ENCODE measurements at regions not wholly inside any gene's neighbourhood (a gene's known extent, or its start where the extent isn't known, plus 50 kb on each side); places are given as distances from the start of the nearest gene placed in this dataset.

GRCh38 chr20:20877079-20877478, 164.6 kb upstream of the RALGAPA2 start:
- no peak for DNase-seq

GRCh38 chr20:20875716-20876115, 163.3 kb upstream of the RALGAPA2 start:
- DNase-seq, result no peak

- DNase-seq, result no peak
Measured at GRCh38 chr20:20872428-20872827, 160.0 kb upstream of the RALGAPA2 start.

GRCh38 chr20:20869161-20869775, 156.8 kb upstream of the RALGAPA2 start:
- DNase-seq, result no peak

- peak; percentile 21 for DNase-seq
Measured at GRCh38 chr20:20864351-20865096, 152.1 kb upstream of the RALGAPA2 start.

GRCh38 chr20:20860078-20860806, 147.8 kb upstream of the RALGAPA2 start:
- DNase-seq, result peak; percentile 74

- DNase-seq, result no peak
Measured at GRCh38 chr20:20859510-20859909, 147.1 kb upstream of the RALGAPA2 start.

- no peak for DNase-seq
Measured at GRCh38 chr20:20856956-20857355, 144.5 kb upstream of the RALGAPA2 start.

GRCh38 chr20:20856306-20856705, 143.9 kb upstream of the RALGAPA2 start:
- DNase-seq, result no peak

GRCh38 chr20:20851385-20851784, 138.9 kb upstream of the RALGAPA2 start:
- no peak for DNase-seq

- no peak for DNase-seq
Measured at GRCh38 chr20:20850407-20850806, 138.0 kb upstream of the RALGAPA2 start.

GRCh38 chr20:20849161-20849560, 136.7 kb upstream of the RALGAPA2 start:
- DNase-seq, result no peak

- DNase-seq, result no peak
Measured at GRCh38 chr20:20847814-20848213, 135.4 kb upstream of the RALGAPA2 start.

GRCh38 chr20:20843982-20844381, 131.5 kb upstream of the RALGAPA2 start:
- no peak for DNase-seq

GRCh38 chr20:20839771-20840170, 127.3 kb upstream of the RALGAPA2 start:
- no peak for DNase-seq

GRCh38 chr20:20837574-20838021, 125.2 kb upstream of the RALGAPA2 start:
- peak; percentile 54 for DNase-seq

GRCh38 chr20:20836836-20837235, 124.4 kb upstream of the RALGAPA2 start:
- no peak for DNase-seq

- no peak for DNase-seq
Measured at GRCh38 chr20:20835897-20836296, 123.5 kb upstream of the RALGAPA2 start.

GRCh38 chr20:20834008-20834407, 121.6 kb upstream of the RALGAPA2 start:
- no peak for DNase-seq

GRCh38 chr20:20832715-20833114, 120.3 kb upstream of the RALGAPA2 start:
- no peak for DNase-seq

GRCh38 chr20:20831794-20832193, 119.3 kb upstream of the RALGAPA2 start:
- DNase-seq, result no peak

- no peak for DNase-seq
Measured at GRCh38 chr20:20829681-20830080, 117.2 kb upstream of the RALGAPA2 start.

GRCh38 chr20:20827992-20828597, 115.7 kb upstream of the RALGAPA2 start:
- DNase-seq, result no peak
